Naive thymus-derived CD4-positive, alpha-beta T cell (primary cell): ENCODE measurements at regions not wholly inside any gene's neighbourhood (a gene's known extent, or its start where the extent isn't known, plus 50 kb on each side); places are given as distances from the start of the nearest gene placed in this dataset.

Experiments
- ATAC-seq: fragments of 150-1000 bp; cut with Tn5 transposase; 2 replicates; pipeline ENCODE4 v1.10.0; 2021; ENCODE audit warnings: mild to moderate bottlenecking, moderate library complexity
- CTCF ChIA-PET: fragments of 350-600 bp; sonication (Branson Sonifier 250); formaldehyde crosslinking; loops from one replicate; lab custom pipeline; 2021; ENCODE audit warnings: antibody characterized with exemption; lab: Charles Lee
- POLR2A ChIA-PET: fragments of 350-600 bp; sonication (Branson Sonifier 250); formaldehyde crosslinking; loops from one replicate; lab custom pipeline; 2021; ENCODE audit warnings: antibody characterized with exemption, inconsistent platforms; lab: Charles Lee
- DNase-seq, 9 donors: peaks; one replicate each; pipeline versions ENCODE4 v3.0.0 to v3.0.0-alpha.2; 2020 to 2022; ENCODE audit warnings: mixed read lengths in 1 of 9
- H3K27ac ChIP-seq: one replicate; pipeline ENCODE4 v1.7.0; 2013; ENCODE audit warnings: mild to moderate bottlenecking, low read depth, low read length, moderate library complexity
- H3K27me3 ChIP-seq, 2 donors: one replicate each; pipeline ENCODE4 v1.7.0; 2013; ENCODE audit warnings: low read length in 2 of 2, mild to moderate bottlenecking in 2 of 2, moderate library complexity in 2 of 2; ENCODE audit not compliant: control insufficient read depth in 2 of 2, insufficient read depth in 2 of 2
- H3K36me3 ChIP-seq, 3 experiments: 1 replicate in 2 of 3; 2 replicates in 1 of 3; pipeline ENCODE4 v1.7.0; 2013; ENCODE audit warnings: low read length in 3 of 3, mild to moderate bottlenecking in 3 of 3, moderate library complexity in 1 of 3; ENCODE audit not compliant: insufficient read depth in 3 of 3, control insufficient read depth in 2 of 3
- H3K4me1 ChIP-seq, 2 donors: one replicate each; pipeline ENCODE4 v1.7.0; 2013; ENCODE audit warnings: low read length in 2 of 2, mild to moderate bottlenecking in 2 of 2, moderate library complexity in 1 of 2; ENCODE audit not compliant: control insufficient read depth in 2 of 2, insufficient read depth in 2 of 2
- H3K4me3 ChIP-seq: 2 replicates; pipeline ENCODE4 v1.7.0; 2013; ENCODE audit warnings: mild to moderate bottlenecking, low read length
- H3K9me3 ChIP-seq, 3 experiments: 1 replicate in 2 of 3; 2 replicates in 1 of 3; pipeline ENCODE4 v1.7.0; 2013; ENCODE audit warnings: low read length in 3 of 3; ENCODE audit not compliant: control insufficient read depth in 2 of 3
- H3K27ac Mint-ChIP-seq, 9 donors: one replicate each; pipeline ENCODE4 v1.8.0; 2020 to 2022; ENCODE audit warnings: mixed read lengths in 9 of 9, mild to moderate bottlenecking in 8 of 9, moderate library complexity in 5 of 9, inconsistent platforms in 2 of 9
- H3K27me3 Mint-ChIP-seq, 5 donors: one replicate each; pipeline ENCODE4 v1.8.0; 2021 to 2022; ENCODE audit warnings: mixed read lengths in 5 of 5, mild to moderate bottlenecking in 1 of 5
- H3K36me3 Mint-ChIP-seq, 5 donors: one replicate each; pipeline ENCODE4 v1.8.0; 2020 to 2022; ENCODE audit warnings: mixed read lengths in 5 of 5, mild to moderate bottlenecking in 3 of 5, inconsistent platforms in 1 of 5
- H3K4me1 Mint-ChIP-seq, 7 donors: one replicate each; pipeline ENCODE4 v1.8.0; 2020 to 2022; ENCODE audit warnings: mixed read lengths in 7 of 7, mild to moderate bottlenecking in 3 of 7, inconsistent platforms in 1 of 7
- H3K4me3 Mint-ChIP-seq, 10 donors: one replicate each; pipeline ENCODE4 v1.8.0; 2020 to 2022; ENCODE audit warnings: mild to moderate bottlenecking in 10 of 10, mixed read lengths in 10 of 10, moderate library complexity in 6 of 10, inconsistent platforms in 2 of 10
- H3K9me3 Mint-ChIP-seq, 11 donors: one replicate each; pipeline ENCODE4 v1.8.0; 2020 to 2022; ENCODE audit warnings: mixed read lengths in 11 of 11, mild to moderate bottlenecking in 4 of 11, inconsistent platforms in 1 of 11, moderate library complexity in 1 of 11
- intact Hi-C, 2 donors: fragments of 100-400 bp; cut with micrococcal nuclease; formaldehyde crosslinking; loops; one replicate each; pipeline ENCODE4 v1.15.1; 2023

DNA sequence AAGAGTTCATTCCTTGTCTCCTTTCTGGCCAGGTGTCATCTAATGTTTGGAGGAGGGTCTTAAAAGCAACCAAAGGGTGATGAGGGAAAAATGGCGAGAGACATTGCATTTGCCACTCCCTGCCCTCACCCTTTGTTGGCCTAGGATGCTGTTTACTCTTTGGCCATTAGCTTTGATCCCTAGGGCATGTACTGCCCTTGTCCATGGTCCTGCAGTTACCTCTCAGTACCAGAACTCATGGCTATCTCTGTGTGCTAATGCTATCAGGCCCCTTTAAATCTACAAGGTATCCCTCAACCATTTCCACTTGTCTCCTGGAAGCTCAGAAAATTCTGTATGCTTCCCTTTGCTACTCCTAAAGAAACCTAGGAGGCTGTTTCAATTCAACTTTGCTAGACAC is 424.8 kb upstream of the PLXNA2 start:
- no peak overlapping the region for H3K27ac ChIP-seq
- no peaks in the 10 kb centered on the region for H3K4me1 ChIP-seq
- Mint-ChIP-seq H3K27me3 (peaks cover 0 to 15% (median 1%) of the 10 kb centered on the region in 5 donors), H3K4me3 (no peak overlapping the region), H3K9me3 (no peaks in the 10 kb centered on the region), H3K27ac (no peak overlapping the region), H3K36me3 (no peaks in the 10 kb centered on the region), H3K4me1 (no peaks in the 10 kb centered on the region)
- CTCF ChIA-PET, result no interaction called here
- no peak overlapping the region for H3K4me3 ChIP-seq
- POLR2A ChIA-PET, result no interaction called here
- DNase-seq (no peak), ATAC-seq (no peak)
- intact Hi-C loops, result no loop called here
- no peaks in the 10 kb centered on the region for H3K27me3 ChIP-seq
- H3K9me3 ChIP-seq, result no peaks in the 10 kb centered on the region
- no peaks in the 10 kb centered on the region for H3K36me3 ChIP-seq

GRCh38 chr1:208670778-208671177 is 426.6 kb upstream of the PLXNA2 start:
- CTCF ChIA-PET, result no interaction called here
- intact Hi-C loops, result no loop called here
- Histone ChIP-seq H3K27ac (no peak overlapping the region), H3K9me3 (no peaks in the 10 kb centered on the region), H3K36me3 (no peaks in the 10 kb centered on the region), H3K4me3 (no peak overlapping the region), H3K4me1 (no peaks in the 10 kb centered on the region), H3K27me3 (no peaks in the 10 kb centered on the region)
- DNase-seq (no peak), ATAC-seq (no peak)
- H3K9me3 Mint-ChIP-seq, result peaks cover 0 to 6% (median 0%) of the 10 kb centered on the region in 11 donors
- no peaks in the 10 kb centered on the region for H3K36me3 Mint-ChIP-seq
- no peak overlapping the region for H3K4me3 Mint-ChIP-seq
- H3K27me3 Mint-ChIP-seq, result peaks cover 0 to 16% (median 5%) of the 10 kb centered on the region in 5 donors
- POLR2A ChIA-PET, result no interaction called here
- no peaks in the 10 kb centered on the region for H3K4me1 Mint-ChIP-seq
- no peak overlapping the region for H3K27ac Mint-ChIP-seq

GRCh38 chr1:208681878-208682663 is 437.9 kb upstream of the PLXNA2 start:
- Histone ChIP-seq H3K36me3 (no peaks in the 10 kb centered on the region), H3K27me3 (no peaks in the 10 kb centered on the region), H3K9me3 (no peaks in the 10 kb centered on the region), H3K27ac (no peak overlapping the region), H3K4me1 (no peaks in the 10 kb centered on the region), H3K4me3 (no peak overlapping the region)
- ChIA-PET CTCF (no interaction called here), POLR2A (no interaction called here)
- Mint-ChIP-seq H3K27me3 (peaks cover 6 to 20% (median 11%) of the 10 kb centered on the region in 5 donors), H3K4me3 (no peak overlapping the region), H3K9me3 (peaks cover 0 to 10% (median 0%) of the 10 kb centered on the region in 11 donors), H3K36me3 (no peaks in the 10 kb centered on the region), H3K27ac (no peak overlapping the region), H3K4me1 (no peaks in the 10 kb centered on the region)
- intact Hi-C loops, result no loop called here
- DNase-seq (no peak), ATAC-seq (no peak)

DNA sequence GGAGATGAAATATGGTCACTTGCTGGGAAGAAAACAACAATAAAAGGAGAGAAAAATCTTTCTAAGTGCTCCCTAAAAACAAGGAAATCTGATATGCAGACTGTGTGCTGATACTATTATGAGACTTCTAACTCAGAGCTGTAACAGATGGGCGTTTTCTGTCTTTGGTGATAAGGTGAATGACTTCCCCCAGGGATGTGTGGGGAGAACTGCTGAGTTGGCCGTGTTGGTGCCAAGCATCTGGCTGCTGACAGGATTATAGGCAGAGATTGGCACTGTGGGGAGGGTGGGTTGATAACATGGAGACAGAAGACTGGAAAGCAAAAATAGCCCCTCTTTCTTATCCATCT is 438.5 kb upstream of the PLXNA2 start:
- no peak overlapping the region for H3K4me3 Mint-ChIP-seq
- H3K27ac ChIP-seq, result no peak overlapping the region
- no peaks in the 10 kb centered on the region for H3K36me3 ChIP-seq
- no peak overlapping the region for H3K27ac Mint-ChIP-seq
- H3K4me1 ChIP-seq, result no peaks in the 10 kb centered on the region
- H3K4me1 Mint-ChIP-seq, result no peaks in the 10 kb centered on the region
- H3K9me3 ChIP-seq, result no peaks in the 10 kb centered on the region
- CTCF ChIA-PET, result no interaction called here
- no peak for DNase-seq
- no peak for ATAC-seq
- no peaks in the 10 kb centered on the region for H3K36me3 Mint-ChIP-seq
- intact Hi-C loops, result no loop called here
- H3K4me3 ChIP-seq, result no peak overlapping the region
- H3K27me3 Mint-ChIP-seq, result peaks cover 6 to 17% (median 11%) of the 10 kb centered on the region in 5 donors
- POLR2A ChIA-PET, result no interaction called here
- H3K27me3 ChIP-seq, result no peaks in the 10 kb centered on the region
- peaks cover 0 to 10% (median 0%) of the 10 kb centered on the region in 11 donors for H3K9me3 Mint-ChIP-seq

DNA sequence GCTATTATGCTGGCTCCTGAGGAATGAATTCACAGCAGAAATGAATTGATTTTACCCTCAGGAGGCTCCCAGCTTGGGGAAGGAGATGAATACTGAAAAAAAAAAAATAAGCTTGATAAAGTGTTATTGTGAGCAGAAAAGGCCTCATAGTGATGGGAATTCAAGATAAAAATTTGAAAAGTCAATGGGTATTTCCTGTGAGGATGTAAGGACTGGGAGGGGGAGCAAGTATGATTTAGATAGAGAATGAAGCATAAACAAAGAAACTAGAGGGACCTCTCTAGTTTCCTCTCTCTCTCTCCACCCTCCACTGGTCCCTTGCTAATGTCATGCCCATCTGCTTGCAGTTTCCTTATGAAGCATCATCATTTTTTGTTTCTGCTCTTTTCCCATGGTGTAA is 439.0 kb upstream of the PLXNA2 start:
- H3K4me1 Mint-ChIP-seq, result no peaks in the 10 kb centered on the region
- peaks cover 0 to 10% (median 0%) of the 10 kb centered on the region in 11 donors for H3K9me3 Mint-ChIP-seq
- POLR2A ChIA-PET, result no interaction called here
- no peak overlapping the region for H3K4me3 ChIP-seq
- no peak overlapping the region for H3K27ac ChIP-seq
- no peak overlapping the region for H3K4me3 Mint-ChIP-seq
- H3K27me3 Mint-ChIP-seq, result peaks cover 6 to 16% (median 12%) of the 10 kb centered on the region in 5 donors
- H3K36me3 Mint-ChIP-seq, result no peaks in the 10 kb centered on the region
- intact Hi-C loops, result no loop called here
- no peak overlapping the region for H3K27ac Mint-ChIP-seq
- H3K27me3 ChIP-seq, result no peaks in the 10 kb centered on the region
- no peaks in the 10 kb centered on the region for H3K9me3 ChIP-seq
- H3K36me3 ChIP-seq, result no peaks in the 10 kb centered on the region
- CTCF ChIA-PET, result no interaction called here
- DNase-seq (no peak), ATAC-seq (no peak)
- H3K4me1 ChIP-seq, result no peaks in the 10 kb centered on the region

DNA sequence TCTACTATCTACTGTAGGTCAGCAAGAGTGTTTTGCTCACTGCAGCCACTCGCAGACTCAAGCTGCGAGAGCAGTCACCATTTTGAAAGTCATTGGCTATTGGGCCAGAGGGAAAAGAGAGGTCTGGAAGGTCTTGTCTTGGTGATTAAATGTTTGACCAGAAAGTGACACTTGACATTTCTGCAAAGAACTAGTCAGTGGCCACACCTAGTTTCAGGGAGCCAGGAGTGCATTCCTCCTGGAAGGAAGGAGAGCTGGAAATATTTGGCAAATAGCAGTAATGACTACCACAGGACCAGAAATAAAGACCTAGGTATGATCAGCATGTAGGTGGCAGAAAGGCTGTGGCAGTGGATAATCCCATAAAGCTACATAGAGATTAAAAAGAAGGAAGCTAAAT is 440.0 kb upstream of the PLXNA2 start:
- no peaks in the 10 kb centered on the region for H3K36me3 Mint-ChIP-seq
- no peak overlapping the region for H3K4me3 Mint-ChIP-seq
- Histone ChIP-seq H3K27me3 (no peaks in the 10 kb centered on the region), H3K4me1 (no peaks in the 10 kb centered on the region), H3K9me3 (no peaks in the 10 kb centered on the region), H3K4me3 (no peak overlapping the region), H3K36me3 (no peaks in the 10 kb centered on the region), H3K27ac (no peak overlapping the region)
- ChIA-PET POLR2A (no interaction called here), CTCF (no interaction called here)
- H3K4me1 Mint-ChIP-seq, result no peaks in the 10 kb centered on the region
- peaks cover 6 to 20% (median 15%) of the 10 kb centered on the region in 5 donors for H3K27me3 Mint-ChIP-seq
- no peak overlapping the region for H3K27ac Mint-ChIP-seq
- intact Hi-C loops, result no loop called here
- DNase-seq (no peak), ATAC-seq (no peak)
- H3K9me3 Mint-ChIP-seq, result peaks cover 0 to 10% (median 0%) of the 10 kb centered on the region in 11 donors

DNA sequence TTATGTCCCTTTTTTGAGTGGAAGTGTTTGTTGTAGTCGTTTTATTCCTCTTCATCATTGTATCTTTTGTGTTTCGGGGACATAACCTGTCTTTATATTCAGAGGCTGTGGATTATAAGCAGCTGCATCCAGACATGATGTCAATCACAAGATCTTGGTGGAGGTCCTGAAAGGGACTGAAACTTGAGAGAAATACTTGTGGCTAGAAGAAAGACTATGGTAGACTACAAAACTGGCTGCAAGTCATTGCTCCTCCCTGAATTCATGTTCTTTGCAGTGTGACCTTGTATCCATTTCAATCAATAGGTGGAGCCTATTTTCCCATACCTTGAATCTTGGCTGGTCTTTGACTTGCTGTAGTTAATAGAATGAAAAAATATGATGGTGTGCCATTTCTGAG is 442.4 kb upstream of the PLXNA2 start:
- DNase-seq, result no peak
- Histone ChIP-seq H3K9me3 (no peaks in the 10 kb centered on the region), H3K4me3 (no peak overlapping the region), H3K36me3 (no peaks in the 10 kb centered on the region), H3K27me3 (no peaks in the 10 kb centered on the region), H3K4me1 (no peaks in the 10 kb centered on the region), H3K27ac (no peak overlapping the region)
- intact Hi-C loops, result no loop called here
- ChIA-PET CTCF (no interaction called here), POLR2A (no interaction called here)
- H3K4me1 Mint-ChIP-seq, result no peaks in the 10 kb centered on the region
- peaks cover 0 to 15% (median 2%) of the 10 kb centered on the region in 11 donors for H3K9me3 Mint-ChIP-seq
- H3K36me3 Mint-ChIP-seq, result no peaks in the 10 kb centered on the region
- ATAC-seq, result no peak
- no peak overlapping the region for H3K4me3 Mint-ChIP-seq
- H3K27me3 Mint-ChIP-seq, result peaks cover 3 to 31% (median 25%) of the 10 kb centered on the region in 5 donors
- H3K27ac Mint-ChIP-seq, result no peak overlapping the region
